ENCODE measurements at regions not wholly inside any gene's neighbourhood (a gene's known extent, or its start where the extent isn't known, plus 50 kb on each side); places are given as distances from the start of the nearest gene placed in this dataset.

GRCh38 chr12:12018454-12018853, 52.3 kb upstream of the BCL2L14 start:
- CTCF ChIA-PET: interaction anchor here (2.1 kb wide), 1 partner anchor 15 kb away, joined by 9 read pairs; no protein-coding TSS in a partner anchor
- TF ChIP-seq, protein P1, sequence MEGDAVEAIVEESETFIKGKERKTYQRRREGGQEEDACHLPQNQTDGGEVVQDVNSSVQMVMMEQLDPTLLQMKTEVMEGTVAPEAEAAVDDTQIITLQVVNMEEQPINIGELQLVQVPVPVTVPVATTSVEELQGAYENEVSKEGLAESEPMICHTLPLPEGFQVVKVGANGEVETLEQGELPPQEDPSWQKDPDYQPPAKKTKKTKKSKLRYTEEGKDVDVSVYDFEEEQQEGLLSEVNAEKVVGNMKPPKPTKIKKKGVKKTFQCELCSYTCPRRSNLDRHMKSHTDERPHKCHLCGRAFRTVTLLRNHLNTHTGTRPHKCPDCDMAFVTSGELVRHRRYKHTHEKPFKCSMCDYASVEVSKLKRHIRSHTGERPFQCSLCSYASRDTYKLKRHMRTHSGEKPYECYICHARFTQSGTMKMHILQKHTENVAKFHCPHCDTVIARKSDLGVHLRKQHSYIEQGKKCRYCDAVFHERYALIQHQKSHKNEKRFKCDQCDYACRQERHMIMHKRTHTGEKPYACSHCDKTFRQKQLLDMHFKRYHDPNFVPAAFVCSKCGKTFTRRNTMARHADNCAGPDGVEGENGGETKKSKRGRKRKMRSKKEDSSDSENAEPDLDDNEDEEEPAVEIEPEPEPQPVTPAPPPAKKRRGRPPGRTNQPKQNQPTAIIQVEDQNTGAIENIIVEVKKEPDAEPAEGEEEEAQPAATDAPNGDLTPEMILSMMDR (IDR thresholded peaks at IDR 0.05; ENCODE audit: control extremely low read depth, extremely low read depth, low read depth, missing control alignments): no peak
- no peak for DNase-seq (ENCODE audit: extremely low spot score)
- POLR2A ChIA-PET: no interaction called here

- ChIA-PET POLR2A (no interaction called here), CTCF (interaction anchor here (1.1 kb wide), 1 partner anchor 14 kb away, joined by 4 read pairs; no protein-coding TSS in a partner anchor)
- TF ChIP-seq, protein P1 (IDR thresholded peaks at IDR 0.05; ENCODE audit: control extremely low read depth, extremely low read depth, low read depth, missing control alignments): no peak
- DNase-seq (ENCODE audit: extremely low spot score): no peak
Observed at GRCh38 chr12:12019881-12020280, 50.9 kb upstream of the BCL2L14 start.

- no peak for DNase-seq (ENCODE audit: extremely low spot score)
- ChIA-PET CTCF (interaction anchor here (1.1 kb wide), 1 partner anchor 13 kb away, joined by 4 read pairs; no protein-coding TSS in a partner anchor), POLR2A (no interaction called here)
- TF ChIP-seq, protein P1 (IDR thresholded peaks at IDR 0.05; ENCODE audit: control extremely low read depth, extremely low read depth, low read depth, missing control alignments): no peak
Observed at GRCh38 chr12:12020762-12021161, 50.0 kb upstream of the BCL2L14 start.

Data from GM10248 (cell line).